Urinary bladder (tissue), 3 donors: ENCODE measurements at regions not wholly inside any gene's neighbourhood (a gene's known extent, or its start where the extent isn't known, plus 50 kb on each side); places are given as distances from the start of the nearest gene placed in this dataset.
"Not testable (repeated sequence)": the region's sequence is repeated elsewhere in the genome, so short reads cannot be mapped to it uniquely, and the experiment has no call there.

Experiments
- DNase-seq: peaks from one replicate; pipeline ENCODE4 v3.0.0-alpha.2; 2015; ENCODE audit errors: extremely low spot score
- H3K27ac ChIP-seq: one replicate; pipeline ENCODE4 v1.5.1; 2013; ENCODE audit warnings: low read depth, mild to moderate bottlenecking, moderate library complexity
- H3K36me3 ChIP-seq: one replicate; pipeline ENCODE4 v1.6.1; 2013; ENCODE audit warnings: mild to moderate bottlenecking, moderate library complexity; ENCODE audit not compliant: insufficient read depth
- H3K4me1 ChIP-seq: one replicate; pipeline ENCODE4 v1.6.1; 2013; ENCODE audit warnings: mild to moderate bottlenecking, moderate library complexity; ENCODE audit not compliant: insufficient read depth
- H3K4me3 ChIP-seq: one replicate; pipeline ENCODE4 v1.5.1; 2013; ENCODE audit warnings: low read depth, low read length
- WGBS: extraction: QIAGEN DNeasy Blood & Tissue Kit; methylation state at CpG from one replicate; pipeline ENCODE4 v1.1.7; 2013; 5-methylcytosine and 5-hydroxymethylcytosine counted together
- donor health status: healthy with polysubstance abuse.
- donor health status: healthy.

GRCh38 chr4:141331534-141332358, 111.1 kb downstream of the ZNF330 start:
- 89% methylated on average over 14 of the region's 14 CpGs for WGBS
- DNase-seq = no peak
- Histone ChIP-seq H3K27ac (no peak overlapping the region), H3K4me1 (peaks cover 1% of the 10 kb centered on the region), H3K36me3 (no peaks in the 10 kb centered on the region), H3K4me3 (no peak overlapping the region)

GRCh38 chr4:141332359-141333181, 111.9 kb downstream of the ZNF330 start:
- 76% methylated on average over 33 of the region's 33 CpGs for WGBS
- not testable (repeated sequence) for H3K4me3 ChIP-seq, H3K4me1 ChIP-seq, H3K27ac ChIP-seq, H3K36me3 ChIP-seq, DNase-seq

- DNase-seq, H3K4me3 ChIP-seq, H3K4me1 ChIP-seq, H3K27ac ChIP-seq, H3K36me3 ChIP-seq: not testable (repeated sequence)
- WGBS = 40% methylated on average over 24 of the region's 24 CpGs
These were observed 112.9 kb downstream of the ZNF330 start for GRCh38 chr4:141333456-141334230.

DNA sequence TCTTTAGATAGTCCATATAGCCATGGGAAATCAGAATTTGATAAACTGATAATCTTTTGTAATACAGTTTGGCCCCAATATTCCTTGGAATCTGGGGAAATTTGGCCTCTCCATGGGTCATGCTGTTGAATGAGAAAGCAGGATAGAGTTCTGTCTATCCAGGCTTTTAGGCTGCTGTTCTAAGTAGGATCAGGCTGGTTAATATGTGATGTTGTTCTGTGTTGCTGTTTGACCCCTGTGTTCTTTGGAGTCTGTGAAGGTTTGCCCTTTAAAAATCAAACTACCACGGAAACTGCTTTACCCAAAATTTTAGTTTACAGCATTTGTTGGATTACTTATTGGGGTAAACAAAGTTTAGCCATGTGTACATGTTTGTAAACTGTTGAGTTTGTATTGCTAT, 114.5 kb downstream of the ZNF330 start:
- no peak overlapping the region for H3K27ac ChIP-seq
- 73% methylated on average over 1 of the region's 1 CpG for WGBS
- H3K4me3 ChIP-seq = no peak overlapping the region
- DNase-seq = no peak
- H3K4me1 ChIP-seq = no peaks in the 10 kb centered on the region
- H3K36me3 ChIP-seq = no peaks in the 10 kb centered on the region

- H3K36me3 ChIP-seq = no peaks in the 10 kb centered on the region
- no peaks in the 10 kb centered on the region for H3K4me1 ChIP-seq
- no peak overlapping the region for H3K4me3 ChIP-seq
- no peak for DNase-seq
- WGBS = 99% methylated on average over 1 of the region's 1 CpG
- no peak overlapping the region for H3K27ac ChIP-seq
These were observed 117.5 kb downstream of the ZNF330 start for GRCh38 chr4:141338238-141338637.

GRCh38 chr4:141339391-141339790, 118.7 kb downstream of the ZNF330 start:
- no peak overlapping the region for H3K4me3 ChIP-seq
- no peak overlapping the region for H3K27ac ChIP-seq
- H3K4me1 ChIP-seq = no peaks in the 10 kb centered on the region
- no peaks in the 10 kb centered on the region for H3K36me3 ChIP-seq
- 88% methylated on average over 3 of the region's 3 CpGs for WGBS
- no peak for DNase-seq

DNA sequence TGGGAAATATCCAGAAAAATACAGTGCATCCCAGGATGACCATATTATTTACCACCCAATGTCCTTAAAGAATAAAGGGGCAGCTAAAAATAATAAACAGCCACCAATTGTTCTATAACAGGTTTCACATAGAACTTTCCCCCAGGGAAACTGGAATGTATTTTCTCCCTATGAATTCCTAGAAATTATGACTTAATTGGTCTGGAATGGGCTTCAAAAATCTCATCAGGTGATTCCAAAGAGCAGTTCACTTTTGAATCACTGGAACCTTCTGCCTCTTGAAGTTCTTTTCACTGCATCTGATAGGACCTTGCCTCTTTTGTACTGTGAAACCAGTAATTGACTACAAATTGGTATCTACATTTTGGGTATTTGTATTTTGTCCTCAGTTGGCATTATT, 119.3 kb downstream of the ZNF330 start:
- H3K4me3 ChIP-seq = no peak overlapping the region
- H3K36me3 ChIP-seq = no peaks in the 10 kb centered on the region
- H3K4me1 ChIP-seq = no peaks in the 10 kb centered on the region
- H3K27ac ChIP-seq = no peak overlapping the region
- no peak for DNase-seq

DNA sequence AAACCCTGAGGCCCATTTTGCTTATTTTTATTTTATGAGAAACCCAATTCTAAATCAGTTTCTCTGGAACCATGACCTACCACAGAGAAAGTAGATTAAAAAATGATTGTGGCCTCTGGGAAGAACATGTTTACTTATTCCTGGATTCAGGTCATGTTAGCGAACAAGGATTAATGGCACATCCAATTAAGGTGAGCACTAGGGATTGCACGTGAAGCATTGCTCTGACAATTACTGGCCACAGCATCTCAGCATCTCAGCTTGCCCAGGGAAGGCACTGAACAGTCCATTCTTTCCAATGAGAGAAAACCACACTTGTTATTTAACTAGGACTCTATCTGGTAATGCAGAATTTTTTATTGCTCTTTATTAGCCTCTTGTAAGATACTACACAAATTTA, 119.8 kb downstream of the ZNF330 start:
- Histone ChIP-seq H3K4me1 (no peaks in the 10 kb centered on the region), H3K4me3 (no peak overlapping the region), H3K27ac (no peak overlapping the region), H3K36me3 (no peaks in the 10 kb centered on the region)
- DNase-seq = no peak
- 91% methylated on average over 2 of the region's 2 CpGs for WGBS

DNA sequence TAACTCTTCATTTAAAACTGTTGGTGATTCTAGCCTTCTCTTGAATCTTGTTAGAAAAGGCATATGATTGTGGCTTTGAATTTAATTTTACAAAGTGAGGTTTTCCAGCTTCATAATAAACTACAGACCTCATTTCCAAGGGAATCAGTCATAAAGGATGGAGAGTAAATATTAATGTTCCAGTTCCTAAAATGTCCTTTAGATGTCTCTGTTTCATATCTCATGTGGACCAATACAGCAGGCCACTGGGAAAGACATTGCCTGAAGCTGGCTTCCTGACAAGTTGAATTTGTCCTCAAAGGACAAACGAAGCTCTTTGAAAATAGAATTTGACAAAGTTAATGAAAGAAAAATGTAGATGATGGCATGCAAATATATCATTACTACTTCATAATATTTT, 125.4 kb downstream of the ZNF330 start:
- Histone ChIP-seq H3K27ac (no peak overlapping the region), H3K36me3 (no peaks in the 10 kb centered on the region), H3K4me1 (peaks cover 4% of the 10 kb centered on the region), H3K4me3 (no peak overlapping the region)
- DNase-seq = peak; percentile 33
- 7% methylated on average over 1 of the region's 1 CpG for WGBS

DNA sequence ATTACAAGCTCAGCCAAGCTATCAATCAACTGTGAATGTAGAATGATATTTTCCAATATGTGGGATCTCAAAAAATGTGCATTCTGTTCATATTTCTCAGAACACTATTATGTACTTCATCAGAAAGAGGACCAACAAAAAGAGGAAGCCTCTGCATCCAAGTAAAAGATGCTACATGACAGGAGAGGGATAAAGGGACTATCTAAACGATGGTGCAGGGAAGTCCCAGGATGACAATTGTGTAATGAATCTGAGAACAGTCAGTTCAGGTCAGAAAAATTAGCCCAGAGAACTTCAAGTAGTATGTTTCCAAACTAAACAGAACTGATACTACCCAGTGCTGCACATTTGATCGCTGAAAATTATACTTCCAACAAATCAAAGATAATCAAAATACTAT, 127.0 kb downstream of the ZNF330 start:
- no peak for DNase-seq
- H3K27ac ChIP-seq = no peak overlapping the region
- peaks cover 4% of the 10 kb centered on the region for H3K4me1 ChIP-seq
- 72% methylated on average over 2 of the region's 2 CpGs for WGBS
- H3K36me3 ChIP-seq = no peaks in the 10 kb centered on the region
- H3K4me3 ChIP-seq = no peak overlapping the region

- H3K4me3 ChIP-seq = no peak overlapping the region
- WGBS = 84% methylated on average over 2 of the region's 2 CpGs
- H3K4me1 ChIP-seq = peaks cover 4% of the 10 kb centered on the region
- no peak overlapping the region for H3K27ac ChIP-seq
- H3K36me3 ChIP-seq = no peaks in the 10 kb centered on the region
- no peak for DNase-seq
These were observed 127.4 kb downstream of the ZNF330 start for GRCh38 chr4:141348125-141348524.

DNA sequence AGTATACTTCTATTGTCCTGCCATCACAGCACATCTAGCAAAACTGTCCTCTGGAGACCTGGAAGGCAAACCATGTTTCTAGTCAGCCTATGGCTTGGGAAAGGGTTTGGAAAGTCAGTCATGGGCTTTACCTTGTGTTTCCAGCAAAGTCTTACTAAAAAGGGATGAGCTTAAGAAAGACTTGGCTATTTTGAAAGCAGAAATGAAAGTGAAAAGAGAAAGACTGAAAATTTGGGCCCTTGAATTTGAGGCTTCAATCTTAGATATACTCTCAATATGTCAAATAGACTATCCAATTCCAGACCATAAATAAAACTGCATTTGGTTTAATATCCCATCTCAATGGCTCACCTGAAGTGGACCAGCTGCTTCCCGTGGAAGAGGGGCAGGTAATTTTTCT, 127.9 kb downstream of the ZNF330 start:
- DNase-seq = no peak
- Histone ChIP-seq H3K4me3 (no peak overlapping the region), H3K27ac (no peak overlapping the region), H3K4me1 (peaks cover 4% of the 10 kb centered on the region), H3K36me3 (no peaks in the 10 kb centered on the region)
- WGBS = 1% methylated on average over 1 of the region's 1 CpG

DNA sequence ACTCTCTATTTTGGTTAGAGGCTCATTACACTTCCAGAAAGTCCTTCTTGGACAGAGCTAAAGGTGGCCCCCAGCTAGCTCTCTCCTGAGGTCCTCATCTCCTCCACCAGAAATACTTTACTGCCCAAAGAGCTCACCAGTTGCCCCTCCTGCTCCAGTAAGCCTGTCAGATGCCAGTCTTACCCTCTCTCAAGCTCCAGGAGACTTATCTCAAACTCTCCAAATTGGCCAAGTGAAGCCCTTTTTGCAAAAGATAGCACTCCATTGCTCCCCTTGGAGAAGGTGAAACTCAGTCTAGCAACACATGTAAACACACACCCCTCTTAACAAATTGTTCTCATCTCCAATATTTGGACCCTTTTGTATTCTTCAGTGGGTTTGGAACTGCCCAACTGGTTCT, 128.5 kb downstream of the ZNF330 start:
- peaks cover 4% of the 10 kb centered on the region for H3K4me1 ChIP-seq
- H3K27ac ChIP-seq = no peak overlapping the region

More for the DNA sequence above, 128.5 kb downstream of the ZNF330 start:
- no peaks in the 10 kb centered on the region for H3K36me3 ChIP-seq
- H3K4me3 ChIP-seq = no peak overlapping the region
- DNase-seq = no peak
